Ammon's horn (tissue), 1 donor: ENCODE measurements at regions not wholly inside any gene's neighbourhood (a gene's known extent, or its start where the extent isn't known, plus 50 kb on each side); places are given as distances from the start of the nearest gene placed in this dataset.
"Not testable (repeated sequence)": the region's sequence is repeated elsewhere in the genome, so short reads cannot be mapped to it uniquely, and the experiment has no call there.

ENCODE experiments used
- DNase-seq: peaks from one replicate; pipeline ENCODE4 v3.0.0-alpha.2; 2016; ENCODE audit warnings: low spot score

DNA sequence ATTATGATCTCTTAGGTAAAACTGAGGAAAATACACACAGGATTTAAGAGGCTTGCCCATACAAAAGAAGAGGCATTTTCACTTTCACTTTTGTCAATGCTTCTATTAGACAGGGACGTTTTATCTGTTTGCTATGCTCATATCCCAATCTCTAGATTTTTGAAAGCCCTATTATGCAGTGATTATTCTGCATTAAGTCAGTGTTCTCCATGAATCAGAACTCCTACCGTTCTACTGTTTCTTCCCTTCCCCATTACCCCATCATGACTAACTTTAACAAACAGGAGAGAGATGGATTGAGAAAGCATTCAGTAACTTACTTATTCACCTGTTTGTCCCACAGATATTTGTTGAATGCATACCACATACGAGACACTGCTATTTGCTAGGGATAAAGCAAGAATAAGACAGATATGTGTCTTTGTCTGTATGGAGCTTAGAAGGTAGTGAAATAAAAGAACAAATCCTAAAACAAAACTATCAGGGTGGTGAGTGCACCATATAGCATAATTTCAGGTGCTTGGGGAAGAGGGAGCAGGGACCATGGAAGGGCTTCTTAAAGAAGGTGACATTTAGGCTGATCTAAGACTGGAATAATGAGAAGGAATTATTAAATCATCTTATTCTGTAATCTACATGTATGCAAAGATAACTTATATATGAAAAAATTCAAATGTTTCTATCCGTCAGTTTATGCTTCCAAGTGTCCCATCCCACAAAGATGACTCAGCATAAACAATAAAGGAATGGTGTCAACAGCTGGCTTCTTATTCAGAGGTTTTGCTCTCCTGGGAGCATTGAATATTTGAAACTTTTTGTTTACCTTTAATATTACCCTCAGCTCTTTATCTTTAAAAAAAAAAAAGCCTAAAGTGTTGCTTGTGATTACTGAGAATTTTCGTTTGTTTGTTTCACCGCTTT, 328.1 kb downstream of the HINT1 start:
- peak; percentile 5 for DNase-seq

DNA sequence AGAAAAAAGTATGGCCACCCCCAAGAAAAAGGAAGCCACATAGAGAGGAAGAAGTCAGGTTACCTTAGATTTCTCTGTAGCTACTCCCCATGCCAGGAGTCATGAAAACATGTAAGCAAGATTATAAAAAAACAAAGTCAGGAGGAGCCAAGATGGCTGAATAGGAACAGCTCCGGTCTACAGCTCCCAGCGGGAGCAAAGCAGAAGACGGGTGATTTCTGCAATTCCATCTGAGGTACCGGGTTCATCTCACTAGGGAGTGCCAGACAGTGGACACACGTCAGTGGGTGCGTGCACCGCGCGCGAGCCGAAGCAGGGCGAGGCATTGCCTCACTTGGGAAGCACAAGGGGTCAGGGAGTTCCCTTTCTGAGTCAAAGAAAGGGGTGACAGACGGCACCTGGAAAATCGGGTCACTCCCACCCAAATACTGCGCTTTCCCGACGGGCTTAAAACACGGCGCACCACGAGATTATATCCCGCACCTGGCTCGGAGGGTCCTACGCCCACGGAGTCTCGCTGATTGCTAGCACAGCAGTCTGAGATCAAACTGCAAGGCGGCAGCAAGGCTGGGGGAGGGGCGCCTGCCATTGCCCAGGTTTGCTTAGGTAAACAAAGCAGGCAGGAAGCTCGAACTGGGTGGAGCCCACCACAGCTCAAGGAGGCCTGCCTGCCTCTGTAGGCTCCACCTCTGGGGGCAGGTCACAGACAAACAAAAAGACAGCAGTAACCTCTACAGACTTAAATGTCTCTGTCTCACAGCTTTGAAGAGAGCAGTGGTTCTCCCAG, 347.3 kb downstream of the HINT1 start:
- DNase-seq: not testable (repeated sequence)

DNA sequence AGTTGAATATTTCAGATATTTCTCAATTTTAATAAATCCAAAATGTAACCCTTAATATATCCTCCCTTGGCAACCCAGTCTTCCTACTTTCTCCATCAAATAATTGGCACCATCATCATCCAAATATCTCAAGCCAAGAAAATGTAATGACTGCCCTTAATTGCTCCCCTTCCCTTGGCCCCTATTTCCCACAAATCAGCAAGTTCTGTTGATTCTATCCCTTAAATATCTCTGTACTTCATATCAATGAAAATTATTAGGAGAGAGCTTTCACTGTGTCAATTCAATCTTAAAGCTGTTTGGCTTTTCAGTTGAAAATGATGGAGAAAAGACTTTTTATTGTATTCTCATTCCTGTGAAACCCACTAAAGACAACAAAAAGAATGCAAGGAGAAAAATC, 349.8 kb downstream of the HINT1 start:
- no peak for DNase-seq

DNA sequence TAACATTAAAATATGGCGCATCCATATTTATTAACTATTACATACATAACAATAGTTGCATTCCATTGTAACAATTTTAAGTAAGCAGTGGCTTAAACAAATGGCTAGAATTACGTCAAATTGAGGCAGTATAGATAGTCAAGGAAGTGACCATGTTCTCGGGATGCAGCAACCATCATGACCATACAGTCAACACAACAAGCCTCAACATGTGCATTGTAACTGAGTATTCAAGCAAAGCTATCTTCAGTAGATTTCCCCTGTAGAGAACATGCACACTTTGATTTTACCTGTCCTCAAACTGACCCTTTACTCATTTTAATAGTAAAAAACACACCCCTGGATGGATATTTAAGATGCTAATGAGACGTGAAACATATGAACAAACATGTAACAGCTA, 356.4 kb downstream of the HINT1 start:
- DNase-seq: no peak

DNA sequence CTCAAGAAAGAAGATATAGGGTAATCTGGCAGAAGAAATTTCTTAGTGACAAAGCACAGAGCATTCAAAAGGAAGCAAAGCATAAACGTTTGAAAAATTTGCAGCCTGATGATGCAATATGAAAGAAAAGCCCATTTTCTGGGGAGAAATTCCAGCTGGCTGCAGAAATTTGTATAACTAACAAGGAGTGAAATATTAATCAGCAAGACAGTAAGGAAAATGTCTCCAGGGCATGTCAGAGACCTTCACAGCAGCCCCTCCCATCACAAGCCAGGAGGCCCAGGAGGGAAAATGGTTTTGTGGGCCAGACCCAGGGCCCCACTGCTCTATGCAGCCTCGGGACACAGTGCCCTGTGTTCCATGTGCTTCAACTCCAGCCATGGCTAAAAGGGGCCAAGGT, 359.4 kb downstream of the HINT1 start:
- DNase-seq: no peak

DNA sequence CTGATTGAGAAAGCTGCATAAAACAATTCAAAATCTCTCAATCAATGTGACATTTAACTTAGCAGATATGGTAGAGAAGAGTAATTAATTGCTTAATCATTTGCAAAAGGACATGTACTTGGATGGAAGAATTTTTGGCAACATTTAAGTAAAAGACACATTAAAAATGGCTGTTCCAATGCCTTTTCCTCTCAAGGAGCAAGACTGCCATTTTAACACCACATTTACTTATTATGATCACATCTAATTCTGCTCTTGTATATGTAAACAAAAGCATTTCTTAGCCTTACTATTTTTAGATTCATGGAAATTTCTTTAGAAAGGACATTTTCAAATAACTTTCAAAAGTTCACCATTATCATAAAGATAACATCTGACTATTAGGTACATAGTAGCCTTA, 360.0 kb downstream of the HINT1 start:
- DNase-seq: no peak

DNA sequence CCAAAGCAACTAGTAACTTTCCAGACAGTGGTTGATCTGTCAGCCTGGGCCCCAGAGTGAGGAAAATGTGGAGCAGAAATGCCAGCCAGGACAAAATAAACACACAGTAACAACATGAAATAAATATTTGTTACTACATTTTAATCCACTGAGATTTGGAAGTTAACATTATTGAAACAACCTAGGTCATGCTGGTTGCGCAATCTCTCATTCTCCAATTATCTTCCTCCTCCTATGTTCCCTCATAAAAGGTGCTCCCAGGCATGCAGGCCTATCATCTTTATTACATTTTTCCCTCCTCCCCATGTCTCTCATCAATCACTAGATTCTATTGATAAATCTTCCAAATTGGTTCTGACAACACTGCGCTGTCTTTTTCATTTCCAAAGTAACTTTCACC, 363.1 kb downstream of the HINT1 start:
- DNase-seq: no peak

DNA sequence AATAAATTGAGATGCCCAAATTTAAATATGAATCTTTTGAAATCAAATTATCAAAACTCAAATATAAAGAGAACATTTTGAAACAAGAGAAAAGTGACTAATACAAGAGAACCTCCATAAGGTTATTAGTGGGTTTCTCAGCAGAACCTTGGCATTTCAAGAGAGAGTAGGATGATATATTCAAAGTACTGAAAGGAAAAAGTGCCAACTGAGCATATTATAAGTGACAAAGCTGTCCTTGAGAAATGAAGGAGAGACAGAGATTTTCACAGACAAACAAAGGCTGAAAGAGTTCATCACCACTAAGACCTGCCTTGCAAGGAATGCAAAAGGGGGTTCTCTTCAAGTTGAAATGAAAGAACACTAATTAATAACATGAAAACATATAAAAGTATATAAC, 366.0 kb downstream of the HINT1 start:
- DNase-seq: no peak

DNA sequence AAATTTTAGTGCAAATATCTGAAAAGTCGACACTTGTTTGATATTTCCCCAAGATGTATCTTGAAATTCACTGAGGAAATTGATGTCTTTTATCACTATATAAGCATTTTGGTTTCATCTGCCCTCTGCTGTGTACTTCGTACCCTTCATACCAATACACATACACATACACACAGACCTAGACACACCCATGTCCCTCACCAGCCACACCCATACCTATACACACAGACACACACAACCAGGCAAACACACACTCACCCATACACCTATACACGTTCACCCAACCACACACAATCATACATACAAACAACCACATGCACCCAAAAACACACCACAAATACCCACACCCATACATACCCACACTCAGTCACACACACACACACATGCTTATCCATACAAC, 367.8 kb downstream of the HINT1 start:
- no peak for DNase-seq

DNA sequence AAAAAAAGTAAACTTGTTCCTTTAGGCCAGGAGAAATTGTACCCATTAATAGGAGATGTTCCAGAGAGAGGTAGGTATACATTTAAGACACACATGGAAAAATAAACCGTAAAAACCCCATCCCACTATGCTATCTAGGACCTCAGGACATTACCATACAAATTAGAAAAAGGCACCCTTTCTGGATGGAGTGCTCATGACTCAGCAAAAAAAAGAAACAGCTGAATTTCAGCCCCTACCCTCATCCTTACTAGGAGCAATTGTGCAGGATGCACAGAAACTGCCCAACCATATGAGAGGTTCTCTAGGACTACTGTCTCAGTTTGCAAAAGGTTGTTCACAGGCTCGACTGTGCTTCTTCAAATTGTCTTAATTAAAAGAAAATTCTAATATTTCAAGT, 368.2 kb downstream of the HINT1 start:
- DNase-seq: no peak

DNA sequence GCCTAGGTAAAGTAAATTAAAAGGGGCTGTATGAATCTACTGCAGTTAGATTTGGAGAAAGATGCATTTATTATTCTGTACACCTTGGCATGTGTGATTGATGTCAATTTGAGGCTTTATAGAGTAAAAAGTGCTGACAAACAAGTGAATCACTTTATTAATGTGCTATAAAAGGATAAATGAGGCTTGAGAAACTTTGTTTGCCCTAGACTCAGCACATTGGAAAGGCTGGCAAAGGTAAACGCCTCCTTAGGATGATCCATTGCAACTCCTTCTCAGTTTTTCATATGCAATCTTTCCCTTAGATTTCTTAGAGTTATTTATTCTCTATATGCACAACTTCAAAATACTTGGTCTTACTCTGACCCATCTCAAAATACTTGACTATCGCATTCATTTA, 369.0 kb downstream of the HINT1 start:
- DNase-seq: no peak

DNA sequence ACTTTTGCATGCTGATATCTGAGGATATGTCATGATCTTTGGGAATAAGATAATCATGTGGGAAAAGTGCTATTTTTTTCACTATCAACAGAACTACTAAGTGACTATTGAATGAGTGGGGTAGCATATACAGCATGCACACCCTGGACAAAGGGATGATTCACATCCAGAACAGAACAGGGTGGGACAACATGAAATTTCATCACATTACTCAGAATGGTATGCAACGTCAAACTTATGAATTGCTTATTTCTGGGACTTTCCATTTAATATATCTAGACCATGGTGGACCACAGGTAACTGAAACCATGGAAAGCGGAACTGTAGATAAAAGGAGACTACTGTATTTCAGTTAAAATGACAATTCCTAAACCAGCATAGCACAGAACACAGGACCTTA, 370.0 kb downstream of the HINT1 start:
- DNase-seq: no peak

DNA sequence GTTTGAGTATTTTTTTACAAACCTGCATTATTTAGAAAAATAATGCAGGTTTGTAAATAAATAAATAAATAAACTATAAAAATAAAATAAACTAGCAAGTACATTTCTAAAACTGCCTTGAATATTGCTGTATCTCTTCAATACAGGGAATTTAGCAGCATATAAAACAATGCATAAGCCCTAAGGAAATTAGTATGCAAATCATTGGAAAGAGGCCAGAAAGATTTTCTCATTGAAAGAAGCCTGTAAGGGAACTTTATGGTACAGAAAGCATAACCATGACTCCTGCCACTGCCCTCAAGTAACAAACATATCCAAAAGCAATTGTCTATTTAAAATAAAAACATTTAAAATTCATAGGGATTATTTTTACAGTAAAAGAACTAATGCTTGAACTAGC, 387.3 kb downstream of the HINT1 start:
- DNase-seq: no peak

DNA sequence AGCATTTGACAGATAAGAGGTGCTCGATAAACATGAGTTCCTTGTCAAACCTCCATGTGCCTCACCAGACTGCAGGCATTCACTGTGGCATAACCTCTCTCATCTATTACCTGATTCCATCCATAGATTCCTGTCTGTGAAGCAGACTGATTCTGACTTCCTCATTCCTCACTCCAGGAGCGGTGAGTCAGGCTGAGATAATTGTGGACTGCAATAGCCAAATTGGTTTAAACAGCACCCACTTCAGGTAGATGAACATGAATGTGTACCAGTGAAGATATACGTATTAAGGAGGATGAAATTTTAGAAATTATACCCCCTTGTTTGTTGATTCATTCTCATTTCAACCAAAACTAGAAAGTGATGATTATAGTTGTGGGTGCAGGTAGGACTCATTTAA, 391.2 kb downstream of the HINT1 start:
- DNase-seq: no peak

DNA sequence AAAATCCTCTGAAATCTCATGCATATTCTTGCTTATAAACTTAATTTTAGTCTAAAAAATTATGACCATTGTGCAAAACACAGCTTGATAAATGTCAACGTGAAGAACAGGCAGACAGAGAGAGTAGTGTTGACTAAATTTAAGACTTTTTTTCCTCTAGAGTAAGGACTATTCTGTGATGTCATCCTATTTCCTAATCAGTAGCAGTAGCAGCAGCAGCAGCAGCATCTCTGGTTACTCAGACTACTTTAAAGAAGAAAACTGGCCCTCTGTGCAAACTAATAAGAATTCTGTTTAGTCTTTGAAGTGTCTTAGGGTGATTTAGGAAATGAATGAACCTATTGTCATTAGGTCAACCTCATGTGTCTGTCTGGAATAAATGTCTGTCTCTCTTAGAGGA, 403.0 kb downstream of the HINT1 start:
- DNase-seq: no peak

DNA sequence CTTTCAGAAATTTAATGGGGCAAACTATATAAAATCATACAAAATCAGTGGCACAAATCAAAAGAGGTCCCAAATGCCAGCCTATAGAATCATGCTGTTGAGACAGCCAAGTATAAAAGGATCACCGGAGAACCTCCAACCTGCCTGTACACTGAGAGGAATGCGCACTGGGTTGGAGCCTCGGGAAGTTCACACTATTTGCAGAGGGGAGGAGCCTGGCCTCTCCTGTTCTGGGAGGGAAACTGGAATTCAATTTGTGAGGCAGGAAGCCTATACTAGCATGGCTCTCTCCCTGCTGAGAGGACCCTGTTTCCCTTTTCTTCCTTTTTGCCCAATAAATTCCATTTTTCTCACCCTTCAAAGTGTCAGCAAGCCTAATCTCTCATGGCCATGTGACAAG, 406.0 kb downstream of the HINT1 start:
- no peak for DNase-seq

DNA sequence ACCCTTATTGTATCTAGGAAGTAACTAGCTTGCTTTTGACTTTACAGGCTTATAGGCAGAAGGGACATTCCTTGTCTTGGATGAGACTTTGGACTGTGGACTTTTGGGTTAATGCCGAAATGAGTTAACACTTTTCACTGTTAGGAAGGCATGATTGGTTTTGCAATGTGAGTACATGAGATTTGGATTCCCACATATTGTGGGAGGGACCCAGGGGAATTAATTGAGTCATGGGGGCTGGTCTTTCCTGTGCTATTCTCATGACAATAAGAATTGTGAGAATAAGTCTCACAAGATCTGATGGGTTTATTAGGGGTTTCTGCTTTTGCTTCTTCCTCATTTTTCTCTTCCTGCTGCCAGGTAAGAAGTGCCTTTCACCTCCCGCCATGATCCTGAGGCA, 417.5 kb downstream of the HINT1 start:
- no peak for DNase-seq

DNA sequence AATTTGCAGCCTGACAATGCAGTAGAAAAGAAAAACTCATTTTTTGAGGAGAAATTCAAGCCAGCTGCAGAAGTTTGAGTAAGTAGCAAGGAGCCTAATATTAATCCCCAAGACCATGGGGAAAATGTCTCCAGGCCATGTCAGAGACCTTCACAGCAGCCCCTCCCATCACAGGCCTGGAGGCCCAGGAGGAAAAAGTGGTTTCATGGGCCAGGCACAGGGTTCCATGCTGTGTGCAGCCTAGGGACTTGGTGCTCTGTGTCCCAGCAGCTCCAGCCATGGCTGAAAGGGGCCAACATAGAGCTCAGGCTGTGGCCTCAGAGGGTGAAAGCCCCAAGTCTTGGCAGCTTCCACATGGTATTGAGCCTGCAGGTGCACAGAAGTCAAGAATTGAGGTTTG, 418.4 kb downstream of the HINT1 start:
- DNase-seq: not testable (repeated sequence)

DNA sequence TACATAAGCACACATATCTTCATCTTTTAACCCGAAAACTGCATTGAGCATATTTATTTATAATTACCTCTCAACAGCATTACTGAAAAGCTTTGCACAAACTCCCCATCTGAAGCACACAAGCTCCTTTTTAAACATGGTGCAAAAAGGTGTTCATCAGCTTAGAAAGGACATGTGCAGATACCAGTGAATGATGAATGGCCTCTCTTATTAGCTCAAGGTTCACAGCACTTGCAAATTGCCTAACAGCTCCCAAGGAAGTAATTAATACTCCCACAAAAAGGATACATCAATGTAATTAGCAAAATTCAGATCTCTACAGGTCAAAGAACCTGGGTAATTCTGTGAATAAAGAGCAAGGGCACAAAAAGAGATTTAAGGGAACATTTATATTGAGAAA, 422.0 kb downstream of the HINT1 start:
- no peak for DNase-seq

DNA sequence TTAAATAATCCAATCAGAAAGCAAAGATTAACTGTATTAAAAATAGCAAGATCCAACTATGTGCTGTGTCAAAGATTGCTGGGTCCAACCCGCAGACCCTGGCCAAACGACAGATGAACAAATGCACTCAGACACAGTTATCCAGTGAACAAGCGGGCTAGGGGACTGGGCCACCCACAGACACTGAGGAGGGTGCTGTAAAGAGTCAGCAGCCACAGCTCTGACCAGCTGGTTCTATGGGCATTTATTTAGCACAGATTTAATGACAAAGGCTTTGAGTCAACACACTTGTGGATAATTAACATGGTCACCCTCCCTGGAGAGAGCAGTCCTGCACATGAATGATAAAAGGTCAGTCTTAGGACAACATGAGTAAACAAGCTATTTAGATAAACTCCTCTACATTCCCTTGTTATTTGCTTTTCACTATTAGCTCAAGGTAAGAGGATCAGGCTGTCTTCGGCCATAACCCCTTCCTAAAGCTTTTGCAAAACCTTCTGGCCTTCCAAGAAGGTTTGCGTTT, 424.9 kb downstream of the HINT1 start:
- DNase-seq: no peak

DNA sequence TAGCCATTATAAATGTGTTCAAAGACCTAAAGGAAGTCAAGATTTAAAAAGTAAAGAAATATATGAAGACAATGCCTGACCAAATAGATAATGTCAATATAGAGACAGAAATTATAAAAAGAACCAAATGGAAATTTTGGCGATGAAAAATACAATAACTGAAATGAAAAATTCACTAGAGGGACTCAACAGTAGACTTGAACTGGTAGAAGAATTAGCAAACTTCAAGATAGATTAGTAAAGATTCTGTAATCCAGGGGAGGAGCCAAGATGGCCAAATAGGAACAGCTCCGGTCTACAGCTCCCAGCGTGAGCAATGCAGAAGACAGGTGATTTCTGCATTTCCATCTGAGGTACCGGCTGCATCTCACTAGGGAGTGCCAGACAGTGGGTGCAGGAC, 433.2 kb downstream of the HINT1 start:
- DNase-seq: no peak

DNA sequence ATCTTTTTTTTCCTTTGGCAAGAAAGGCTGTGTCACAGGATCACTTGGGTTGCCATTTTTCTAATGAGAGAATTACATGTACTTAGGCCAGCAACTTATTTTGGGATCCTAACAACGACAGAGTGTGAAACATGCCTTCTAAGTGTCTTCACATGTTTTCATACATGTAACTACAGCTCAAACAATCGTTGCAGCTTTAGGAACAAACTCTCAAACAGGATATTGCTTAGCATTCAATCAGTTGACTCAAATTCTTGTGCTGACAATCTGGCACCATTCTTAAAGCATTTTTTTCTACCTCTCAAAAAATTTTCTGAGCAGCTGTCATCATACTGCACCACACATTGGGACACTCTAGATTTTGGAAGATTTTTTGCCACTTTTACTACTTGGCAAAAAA, 435.5 kb downstream of the HINT1 start:
- DNase-seq: no peak

DNA sequence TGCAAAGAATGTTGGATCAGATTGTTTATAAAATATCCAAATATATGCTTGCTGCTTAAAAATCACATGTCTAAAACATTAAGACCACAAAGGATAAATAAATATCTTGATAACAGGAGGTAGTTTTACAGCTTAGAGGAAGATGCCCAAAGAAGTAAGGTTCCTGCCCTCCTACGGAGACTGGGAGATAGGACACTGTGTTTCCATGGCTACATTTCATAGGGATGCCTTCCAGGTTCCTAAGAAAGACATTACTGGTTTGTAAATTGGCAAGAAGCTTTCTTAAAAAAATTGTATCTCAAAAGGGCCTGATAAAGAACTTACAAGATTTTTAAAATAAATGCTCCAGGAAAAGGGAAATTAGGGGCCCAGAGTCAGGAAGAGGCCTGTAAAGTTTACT, 437.2 kb downstream of the HINT1 start:
- peak; percentile 4 for DNase-seq
